ENCODE measurements at regions not wholly inside any gene's neighbourhood (a gene's known extent, or its start where the extent isn't known, plus 50 kb on each side); places are given as distances from the start of the nearest gene placed in this dataset.

DNA sequence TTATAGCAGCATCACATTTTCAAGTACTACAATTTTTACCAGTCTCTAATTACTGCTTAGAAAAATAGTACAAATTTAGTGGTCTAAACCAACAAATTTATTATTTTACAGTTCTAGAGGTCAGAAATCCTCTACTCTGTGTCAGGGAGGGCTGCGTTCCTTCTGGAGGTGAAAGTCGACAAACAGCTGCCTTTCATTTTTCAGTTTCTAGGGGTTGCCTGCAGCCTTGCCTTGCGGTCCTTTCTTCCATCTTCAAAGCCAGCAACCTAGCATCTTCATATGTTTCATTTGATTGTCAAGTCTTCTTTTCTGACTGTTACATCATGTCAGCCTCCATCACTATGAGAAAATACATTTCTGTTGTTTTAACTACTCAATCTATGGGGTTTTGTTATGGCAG, 1022.1 kb downstream of the CDH18 start:
- no peaks in the 10 kb centered on the region for H3K36me3 ChIP-seq (ENCODE audit: control insufficient read depth, insufficient read depth, low read length)
- intact Hi-C loops (cut with micrococcal nuclease; ENCODE audit: unreplicated experiment) (no loop called here), in situ Hi-C loops (cut with HindIII; ENCODE audit: low pct_unique_long_range_greater_than_20kb, low sequenced_read_pairs) (no loop called here)
- no TSS peak for BruUV-seq (replicated peaks)
- POLR2A ChIA-PET, result no interaction called here
- CTCF ChIA-PET, result no interaction called here
- TF ChIP-seq, protein P1, sequence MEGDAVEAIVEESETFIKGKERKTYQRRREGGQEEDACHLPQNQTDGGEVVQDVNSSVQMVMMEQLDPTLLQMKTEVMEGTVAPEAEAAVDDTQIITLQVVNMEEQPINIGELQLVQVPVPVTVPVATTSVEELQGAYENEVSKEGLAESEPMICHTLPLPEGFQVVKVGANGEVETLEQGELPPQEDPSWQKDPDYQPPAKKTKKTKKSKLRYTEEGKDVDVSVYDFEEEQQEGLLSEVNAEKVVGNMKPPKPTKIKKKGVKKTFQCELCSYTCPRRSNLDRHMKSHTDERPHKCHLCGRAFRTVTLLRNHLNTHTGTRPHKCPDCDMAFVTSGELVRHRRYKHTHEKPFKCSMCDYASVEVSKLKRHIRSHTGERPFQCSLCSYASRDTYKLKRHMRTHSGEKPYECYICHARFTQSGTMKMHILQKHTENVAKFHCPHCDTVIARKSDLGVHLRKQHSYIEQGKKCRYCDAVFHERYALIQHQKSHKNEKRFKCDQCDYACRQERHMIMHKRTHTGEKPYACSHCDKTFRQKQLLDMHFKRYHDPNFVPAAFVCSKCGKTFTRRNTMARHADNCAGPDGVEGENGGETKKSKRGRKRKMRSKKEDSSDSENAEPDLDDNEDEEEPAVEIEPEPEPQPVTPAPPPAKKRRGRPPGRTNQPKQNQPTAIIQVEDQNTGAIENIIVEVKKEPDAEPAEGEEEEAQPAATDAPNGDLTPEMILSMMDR (IDR thresholded peaks at IDR 0.05), result no peak
- no peak for TF ChIP-seq POLR2AphosphoS5 (IDR thresholded peaks at IDR 0.05; ENCODE audit: low read depth, low read length)
- TF ChIP-seq, protein P2, sequence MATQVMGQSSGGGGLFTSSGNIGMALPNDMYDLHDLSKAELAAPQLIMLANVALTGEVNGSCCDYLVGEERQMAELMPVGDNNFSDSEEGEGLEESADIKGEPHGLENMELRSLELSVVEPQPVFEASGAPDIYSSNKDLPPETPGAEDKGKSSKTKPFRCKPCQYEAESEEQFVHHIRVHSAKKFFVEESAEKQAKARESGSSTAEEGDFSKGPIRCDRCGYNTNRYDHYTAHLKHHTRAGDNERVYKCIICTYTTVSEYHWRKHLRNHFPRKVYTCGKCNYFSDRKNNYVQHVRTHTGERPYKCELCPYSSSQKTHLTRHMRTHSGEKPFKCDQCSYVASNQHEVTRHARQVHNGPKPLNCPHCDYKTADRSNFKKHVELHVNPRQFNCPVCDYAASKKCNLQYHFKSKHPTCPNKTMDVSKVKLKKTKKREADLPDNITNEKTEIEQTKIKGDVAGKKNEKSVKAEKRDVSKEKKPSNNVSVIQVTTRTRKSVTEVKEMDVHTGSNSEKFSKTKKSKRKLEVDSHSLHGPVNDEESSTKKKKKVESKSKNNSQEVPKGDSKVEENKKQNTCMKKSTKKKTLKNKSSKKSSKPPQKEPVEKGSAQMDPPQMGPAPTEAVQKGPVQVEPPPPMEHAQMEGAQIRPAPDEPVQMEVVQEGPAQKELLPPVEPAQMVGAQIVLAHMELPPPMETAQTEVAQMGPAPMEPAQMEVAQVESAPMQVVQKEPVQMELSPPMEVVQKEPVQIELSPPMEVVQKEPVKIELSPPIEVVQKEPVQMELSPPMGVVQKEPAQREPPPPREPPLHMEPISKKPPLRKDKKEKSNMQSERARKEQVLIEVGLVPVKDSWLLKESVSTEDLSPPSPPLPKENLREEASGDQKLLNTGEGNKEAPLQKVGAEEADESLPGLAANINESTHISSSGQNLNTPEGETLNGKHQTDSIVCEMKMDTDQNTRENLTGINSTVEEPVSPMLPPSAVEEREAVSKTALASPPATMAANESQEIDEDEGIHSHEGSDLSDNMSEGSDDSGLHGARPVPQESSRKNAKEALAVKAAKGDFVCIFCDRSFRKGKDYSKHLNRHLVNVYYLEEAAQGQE (IDR thresholded peaks at IDR 0.05; ENCODE audit: insufficient read depth in 1 of 2, low read depth in 2 of 2, low read length in 1 of 2), result no peak
- TF ChIP-seq TCF7L2 (IDR thresholded peaks at IDR 0.05; ENCODE audit: low read depth, low read length), result no peak
- TF ChIP-seq SIN3A (IDR thresholded peaks at IDR 0.05; ENCODE audit: borderline replicate concordance, insufficient read depth, low read depth, low read length), result no peak
- H3K4me3 ChIP-seq (ENCODE audit: low read depth in 2 of 2, low read length in 2 of 2), result no peak overlapping the region
- DNase-seq (ENCODE audit: low read depth, low spot score) (no peak), ATAC-seq (no peak)
- no peaks in the 10 kb centered on the region for H3K27me3 ChIP-seq (ENCODE audit: control insufficient read depth, insufficient read depth, low read length)
- H3K9me3 ChIP-seq (ENCODE audit: control insufficient read depth, insufficient read depth, low read depth, low read length), result no peaks in the 10 kb centered on the region
- no peak overlapping the region for H3K27ac ChIP-seq (ENCODE audit: low read length)
- no peaks in the 10 kb centered on the region for H3K4me1 ChIP-seq (ENCODE audit: control insufficient read depth, insufficient read depth, low read length)

DNA sequence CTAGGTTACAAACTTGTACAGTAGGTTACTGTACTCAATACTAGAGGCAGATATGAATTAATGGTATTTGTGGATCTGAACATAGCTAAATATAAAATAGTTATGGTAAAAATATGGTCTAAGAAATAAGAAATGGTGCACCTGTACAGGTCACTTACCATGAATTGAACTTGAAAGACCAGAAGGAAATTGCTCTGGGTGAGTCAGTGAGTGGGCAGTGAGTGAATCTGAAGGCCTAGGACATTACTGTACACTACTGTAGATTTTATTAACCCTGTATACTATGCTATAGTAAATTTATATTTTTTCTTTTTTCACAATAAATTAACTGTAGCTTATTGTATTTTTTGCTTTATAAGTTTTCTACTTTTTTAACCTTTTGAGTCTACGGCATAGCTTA, 1020.4 kb downstream of the CDH18 start:
- Histone ChIP-seq H3K4me1 (ENCODE audit: control insufficient read depth, insufficient read depth, low read length) (no peaks in the 10 kb centered on the region), H3K4me3 (ENCODE audit: low read depth in 2 of 2, low read length in 2 of 2) (no peak overlapping the region), H3K27me3 (ENCODE audit: control insufficient read depth, insufficient read depth, low read length) (no peaks in the 10 kb centered on the region), H3K9me3 (ENCODE audit: control insufficient read depth, insufficient read depth, low read depth, low read length) (no peaks in the 10 kb centered on the region), H3K36me3 (ENCODE audit: control insufficient read depth, insufficient read depth, low read length) (no peaks in the 10 kb centered on the region), H3K27ac (ENCODE audit: low read length) (no peak overlapping the region)
- TF ChIP-seq SIN3A (IDR thresholded peaks at IDR 0.05; ENCODE audit: borderline replicate concordance, insufficient read depth, low read depth, low read length) (no peak), TCF7L2 (IDR thresholded peaks at IDR 0.05; ENCODE audit: low read depth, low read length) (no peak), POLR2AphosphoS5 (IDR thresholded peaks at IDR 0.05; ENCODE audit: low read depth, low read length) (no peak)
- TF ChIP-seq, protein P1 (IDR thresholded peaks at IDR 0.05), result no peak
- TF ChIP-seq, protein P2 (IDR thresholded peaks at IDR 0.05; ENCODE audit: insufficient read depth in 1 of 2, low read depth in 2 of 2, low read length in 1 of 2), result no peak
- ChIA-PET POLR2A (interaction anchor here (0.7 kb wide), 1 partner anchor 58 kb away, joined by 5 read pairs; no protein-coding TSS in a partner anchor), CTCF (no interaction called here)
- ATAC-seq (no peak), DNase-seq (ENCODE audit: low read depth, low spot score) (no peak)
- no TSS peak for BruUV-seq (replicated peaks)
- intact Hi-C loops (cut with micrococcal nuclease; ENCODE audit: unreplicated experiment), result no loop called here
- in situ Hi-C loops (cut with HindIII; ENCODE audit: low pct_unique_long_range_greater_than_20kb, low sequenced_read_pairs), result no loop called here
